Endodermal cell (in vitro differentiated cells): ENCODE measurements at regions not wholly inside any gene's neighbourhood (a gene's known extent, or its start where the extent isn't known, plus 50 kb on each side); places are given as distances from the start of the nearest gene placed in this dataset.

Experiments used
- DNase-seq: peaks from one replicate; pipeline ENCODE4 v3.0.0-alpha.2; 2017
- H3K27ac ChIP-seq: 2 replicates; pipeline ENCODE4 v1.5.1; 2013; ENCODE audit warnings: mild to moderate bottlenecking, low read depth, low read length, moderate library complexity
- H3K27me3 ChIP-seq: 2 replicates; pipeline ENCODE4 v1.6.1; 2013; ENCODE audit warnings: mild to moderate bottlenecking, low read length, moderate library complexity; ENCODE audit not compliant: insufficient read depth, control insufficient read depth, poor library complexity, severe bottlenecking
- H3K36me3 ChIP-seq: 2 replicates; pipeline ENCODE4 v1.7.0; 2013; ENCODE audit warnings: mild to moderate bottlenecking, low read length, moderate library complexity; ENCODE audit not compliant: control insufficient read depth, insufficient read depth
- H3K4me1 ChIP-seq: one replicate; pipeline ENCODE4 v1.7.0; 2013; ENCODE audit warnings: low read length; ENCODE audit not compliant: control insufficient read depth, insufficient read depth
- H3K4me3 ChIP-seq: 2 replicates; pipeline ENCODE4 v1.5.1; 2013; ENCODE audit warnings: mild to moderate bottlenecking, low read length, moderate library complexity
- H3K9ac ChIP-seq: 2 replicates; pipeline ENCODE4 v1.6.1; 2013; ENCODE audit warnings: mild to moderate bottlenecking, low read length, moderate library complexity; ENCODE audit not compliant: poor library complexity, severe bottlenecking; ENCODE audit errors: extremely low read depth
- H3K9me3 ChIP-seq: 2 replicates; pipeline ENCODE4 v1.6.1; 2013; ENCODE audit warnings: mild to moderate bottlenecking, low read length, moderate library complexity; ENCODE audit not compliant: control insufficient read depth
- H3K27ac Mint-ChIP-seq: 2 replicates; pipeline ENCODE4 v1.8.0; 2020; ENCODE audit warnings: mixed read lengths
- H3K27me3 Mint-ChIP-seq: 2 replicates; pipeline ENCODE4 v1.8.0; 2021; ENCODE audit warnings: mild to moderate bottlenecking, mixed read lengths; ENCODE audit not compliant: insufficient read depth
- H3K36me3 Mint-ChIP-seq: 2 replicates; pipeline ENCODE4 v1.8.0; 2020; ENCODE audit warnings: low read depth, mixed read lengths
- H3K4me1 Mint-ChIP-seq: 2 replicates; pipeline ENCODE4 v1.8.0; 2020; ENCODE audit warnings: mixed read lengths
- H3K4me3 Mint-ChIP-seq: 2 replicates; pipeline ENCODE4 v1.8.0; 2020; ENCODE audit warnings: mild to moderate bottlenecking, moderate library complexity, mixed read lengths
- H3K9me3 Mint-ChIP-seq: 2 replicates; pipeline ENCODE4 v1.8.0; 2020; ENCODE audit warnings: mild to moderate bottlenecking, mixed read lengths
- WGBS, 2 experiments: methylation state at CpG; one replicate each; pipeline versions ENCODE4 v1.1.5 to v1.1.7; 2013; ENCODE audit warnings: missing lambda C conversion rate in 2 of 2, mixed read lengths in 1 of 2; ENCODE audit not compliant: insufficient coverage in 1 of 2, insufficient read length in 1 of 2; 5-methylcytosine and 5-hydroxymethylcytosine counted together
- TF ChIP-seq, protein P1 (sequence below): fragments of 200-600 bp; sonication (generic); conservative IDR thresholded peaks from 2 replicates; pipeline ENCODE4 v1.5.0; 2021; ENCODE audit warnings: antibody characterized with exemption, mild to moderate bottlenecking

GRCh38 chr6:6384520-6384919, 64.1 kb upstream of the F13A1 start:
- Histone ChIP-seq H3K4me3 (no peak overlapping the region), H3K4me1 (no peaks in the 10 kb centered on the region), H3K27me3 (no peaks in the 10 kb centered on the region), H3K27ac (no peak overlapping the region), H3K9me3 (no peaks in the 10 kb centered on the region), H3K36me3 (no peaks in the 10 kb centered on the region), H3K9ac (no peak overlapping the region)
- Mint-ChIP-seq H3K4me1 (no peaks in the 10 kb centered on the region), H3K36me3 (no peaks in the 10 kb centered on the region), H3K27me3 (no peaks in the 10 kb centered on the region), H3K9me3 (no peaks in the 10 kb centered on the region), H3K4me3 (no peak overlapping the region), H3K27ac (no peak overlapping the region)
- TF ChIP-seq, protein P1, sequence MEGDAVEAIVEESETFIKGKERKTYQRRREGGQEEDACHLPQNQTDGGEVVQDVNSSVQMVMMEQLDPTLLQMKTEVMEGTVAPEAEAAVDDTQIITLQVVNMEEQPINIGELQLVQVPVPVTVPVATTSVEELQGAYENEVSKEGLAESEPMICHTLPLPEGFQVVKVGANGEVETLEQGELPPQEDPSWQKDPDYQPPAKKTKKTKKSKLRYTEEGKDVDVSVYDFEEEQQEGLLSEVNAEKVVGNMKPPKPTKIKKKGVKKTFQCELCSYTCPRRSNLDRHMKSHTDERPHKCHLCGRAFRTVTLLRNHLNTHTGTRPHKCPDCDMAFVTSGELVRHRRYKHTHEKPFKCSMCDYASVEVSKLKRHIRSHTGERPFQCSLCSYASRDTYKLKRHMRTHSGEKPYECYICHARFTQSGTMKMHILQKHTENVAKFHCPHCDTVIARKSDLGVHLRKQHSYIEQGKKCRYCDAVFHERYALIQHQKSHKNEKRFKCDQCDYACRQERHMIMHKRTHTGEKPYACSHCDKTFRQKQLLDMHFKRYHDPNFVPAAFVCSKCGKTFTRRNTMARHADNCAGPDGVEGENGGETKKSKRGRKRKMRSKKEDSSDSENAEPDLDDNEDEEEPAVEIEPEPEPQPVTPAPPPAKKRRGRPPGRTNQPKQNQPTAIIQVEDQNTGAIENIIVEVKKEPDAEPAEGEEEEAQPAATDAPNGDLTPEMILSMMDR, result no peak
- 88 to 90% methylated on average over 7 of the region's 7 CpGs for WGBS, 2 experiments
- DNase-seq, result peak; percentile 71

DNA sequence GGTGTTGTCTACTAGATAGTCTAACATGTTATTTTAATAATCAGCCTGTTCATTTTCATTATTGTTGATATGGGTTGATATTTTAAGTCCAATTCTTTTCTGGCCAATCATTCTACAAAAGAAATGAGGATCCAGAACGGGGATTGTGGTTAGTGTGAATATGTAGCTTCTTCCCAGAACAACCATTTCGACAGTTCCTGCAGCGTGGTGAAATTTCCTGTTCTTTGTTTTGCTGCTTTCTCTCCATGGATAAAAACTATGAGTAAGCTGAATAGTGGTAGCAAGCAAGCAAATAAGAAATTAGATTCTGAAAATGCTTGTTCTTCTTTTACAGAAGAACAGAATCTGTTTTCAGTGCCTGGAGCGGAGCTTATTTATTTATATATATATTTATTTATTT, 65.5 kb upstream of the F13A1 start:
- Mint-ChIP-seq H3K9me3 (no peaks in the 10 kb centered on the region), H3K4me3 (no peak overlapping the region), H3K27ac (no peak overlapping the region), H3K4me1 (peaks cover 2% of the 10 kb centered on the region), H3K27me3 (no peaks in the 10 kb centered on the region), H3K36me3 (no peaks in the 10 kb centered on the region)
- 73 to 80% methylated on average over 3 of the region's 4 CpGs for WGBS, 2 experiments
- H3K36me3 ChIP-seq, result no peaks in the 10 kb centered on the region
- TF ChIP-seq, protein P1, result no peak
- H3K4me3 ChIP-seq, result no peak overlapping the region
- no peak overlapping the region for H3K27ac ChIP-seq
- H3K4me1 ChIP-seq, result no peaks in the 10 kb centered on the region
- no peak for DNase-seq
- H3K27me3 ChIP-seq, result no peaks in the 10 kb centered on the region
- H3K9me3 ChIP-seq, result no peaks in the 10 kb centered on the region
- H3K9ac ChIP-seq, result no peak overlapping the region

GRCh38 chr6:6390849-6391602, 70.6 kb upstream of the F13A1 start:
- TF ChIP-seq, protein P1, result no peak
- Histone ChIP-seq H3K36me3 (no peaks in the 10 kb centered on the region), H3K9ac (no peak overlapping the region), H3K9me3 (no peaks in the 10 kb centered on the region), H3K27me3 (peaks cover 2% of the 10 kb centered on the region), H3K4me3 (no peak overlapping the region), H3K4me1 (no peaks in the 10 kb centered on the region), H3K27ac (no peak overlapping the region)
- peaks cover 2% of the 10 kb centered on the region for H3K4me1 Mint-ChIP-seq
- 82 to 85% methylated on average over 5 to 7 of the region's 7 CpGs for WGBS, 2 experiments
- no peaks in the 10 kb centered on the region for H3K9me3 Mint-ChIP-seq
- peak; percentile 54 for DNase-seq
- no peaks in the 10 kb centered on the region for H3K36me3 Mint-ChIP-seq
- peaks cover 2% of the 10 kb centered on the region for H3K27me3 Mint-ChIP-seq
- H3K27ac Mint-ChIP-seq, result no peak overlapping the region
- no peak overlapping the region for H3K4me3 Mint-ChIP-seq
